Hepatocyte (in vitro differentiated cells): ENCODE measurements at regions not wholly inside any gene's neighbourhood (a gene's known extent, or its start where the extent isn't known, plus 50 kb on each side); places are given as distances from the start of the nearest gene placed in this dataset.

Experiments used
- DNase-seq: peaks from one replicate; pipeline ENCODE4 v3.0.0-alpha.2; 2016; ENCODE audit warnings: low spot score
- H2AFZ ChIP-seq: fragments of 200-600 bp; sonication (generic); 2 replicates; pipeline ENCODE4 v1.6.0; 2016; ENCODE audit warnings: antibody characterized with exemption, mild to moderate bottlenecking
- H3K27ac ChIP-seq: fragments of 200-600 bp; sonication (generic); 2 replicates; pipeline ENCODE4 v1.5.1; 2016; ENCODE audit warnings: mild to moderate bottlenecking
- H3K27me3 ChIP-seq: fragments of 200-600 bp; sonication (generic); 2 replicates; pipeline ENCODE4 v1.6.1; 2016
- H3K36me3 ChIP-seq: fragments of 200-600 bp; sonication (generic); replicated peaks from 2 replicates; pipeline ENCODE4 v1.5.1; 2016; ENCODE audit warnings: low read depth; ENCODE audit not compliant: insufficient read depth
- H3K4me1 ChIP-seq: fragments of 200-600 bp; sonication (generic); 2 replicates; pipeline ENCODE4 v1.5.1; 2016; ENCODE audit warnings: mild to moderate bottlenecking, moderate library complexity; ENCODE audit not compliant: insufficient read depth
- H3K4me2 ChIP-seq: fragments of 200-600 bp; sonication (generic); 2 replicates; pipeline ENCODE4 v1.6.0; 2016
- H3K4me3 ChIP-seq: fragments of 200-600 bp; sonication (generic); 2 replicates; pipeline ENCODE4 v1.5.1; 2016; ENCODE audit warnings: mild to moderate bottlenecking
- H3K79me2 ChIP-seq: fragments of 200-600 bp; sonication (generic); 2 replicates; pipeline ENCODE4 v1.6.0; 2017; ENCODE audit warnings: mild to moderate bottlenecking
- H3K9me2 ChIP-seq: fragments of 200-600 bp; sonication (generic); replicated peaks from 2 replicates; pipeline ENCODE4 v1.6.0; 2017; ENCODE audit warnings: mild to moderate bottlenecking; ENCODE audit not compliant: insufficient read depth
- H3K9me3 ChIP-seq: fragments of 200-600 bp; sonication (generic); 2 replicates; pipeline ENCODE4 v1.5.1; 2016; ENCODE audit warnings: low read depth, mild to moderate bottlenecking
- H4K20me1 ChIP-seq: fragments of 200-600 bp; sonication (generic); 2 replicates; pipeline ENCODE4 v1.6.0; 2016; ENCODE audit warnings: mild to moderate bottlenecking; ENCODE audit not compliant: insufficient read depth, poor library complexity, severe bottlenecking
- CTCF ChIP-seq: fragments of 200-600 bp; sonication (generic); IDR thresholded peaks from 2 replicates; pipeline ENCODE4 v1.5.1; 2016; ENCODE audit warnings: antibody characterized with exemption, mild to moderate bottlenecking; ENCODE audit not compliant: poor library complexity
- EZH2 ChIP-seq: fragments of 200-600 bp; sonication (generic); IDR thresholded peaks from 2 replicates; pipeline ENCODE4 v1.6.1; 2016; ENCODE audit warnings: antibody characterized with exemption, mild to moderate bottlenecking, borderline replicate concordance
- EZH2phosphoT487 ChIP-seq: fragments of 200-600 bp; sonication (generic); IDR thresholded peaks from one replicate; pipeline ENCODE4 v1.6.1; 2018; ENCODE audit warnings: antibody characterized with exemption, mild to moderate bottlenecking, low read depth, moderate library complexity; ENCODE audit not compliant: unreplicated experiment, severe bottlenecking
- WGBS: methylation state at CpG from one replicate; pipeline ENCODE4 v1.1.6; 2016; ENCODE audit warnings: low lambda C conversion rate; ENCODE audit errors: missing lambda C conversion rate; 5-methylcytosine and 5-hydroxymethylcytosine counted together

- 25% methylated on average over 7 of the region's 7 CpGs for WGBS
- H3K4me2 ChIP-seq, result peak overlapping the region; percentile 57
- no peaks in the 10 kb centered on the region for H3K27me3 ChIP-seq
- no peaks in the 10 kb centered on the region for H4K20me1 ChIP-seq
- H3K9me3 ChIP-seq, result no peaks in the 10 kb centered on the region
- peaks cover 10% of the 10 kb centered on the region for H3K4me1 ChIP-seq
- TF ChIP-seq EZH2 (no peak), CTCF (no peak), EZH2phosphoT487 (no peak)
- no peaks in the 10 kb centered on the region for H3K36me3 ChIP-seq
- no peak overlapping the region for H2AFZ ChIP-seq
- DNase-seq, result no peak
- no peaks in the 10 kb centered on the region for H3K79me2 ChIP-seq
- no peaks in the 10 kb centered on the region for H3K9me2 ChIP-seq
- H3K27ac ChIP-seq, result no peak overlapping the region
- H3K4me3 ChIP-seq, result peak overlapping the region; percentile 0
These were observed 111.7 kb upstream of the LYZL1 start for GRCh38 chr10:29176845-29177832.

- 54% methylated on average over 6 of the region's 6 CpGs for WGBS
- Histone ChIP-seq H3K9me2 (no peaks in the 10 kb centered on the region), H3K27me3 (no peaks in the 10 kb centered on the region), H3K9me3 (no peaks in the 10 kb centered on the region), H3K4me3 (no peak overlapping the region), H3K27ac (no peak overlapping the region), H3K36me3 (no peaks in the 10 kb centered on the region), H3K4me2 (peak overlapping the region; percentile 48), H3K4me1 (peaks cover 10% of the 10 kb centered on the region), H2AFZ (no peak overlapping the region), H4K20me1 (no peaks in the 10 kb centered on the region), H3K79me2 (no peaks in the 10 kb centered on the region)
- DNase-seq, result no peak
- TF ChIP-seq CTCF, result no peak
- TF ChIP-seq EZH2, result no peak
- TF ChIP-seq EZH2phosphoT487, result no peak
These were observed 106.9 kb upstream of the LYZL1 start for GRCh38 chr10:29181936-29182335.

- Histone ChIP-seq H3K9me3 (no peaks in the 10 kb centered on the region), H3K27me3 (no peaks in the 10 kb centered on the region), H2AFZ (no peak overlapping the region), H3K79me2 (no peaks in the 10 kb centered on the region), H3K4me2 (no peak overlapping the region), H3K4me3 (no peak overlapping the region), H3K27ac (no peak overlapping the region), H3K4me1 (no peaks in the 10 kb centered on the region), H4K20me1 (no peaks in the 10 kb centered on the region), H3K36me3 (no peaks in the 10 kb centered on the region), H3K9me2 (no peaks in the 10 kb centered on the region)
- no peak for DNase-seq
- TF ChIP-seq CTCF (no peak), EZH2 (no peak), EZH2phosphoT487 (no peak)
- WGBS, result 82% methylated on average over 6 of the region's 6 CpGs
These were observed 105.4 kb upstream of the LYZL1 start for GRCh38 chr10:29183301-29183945.
